Activated T-cell treated with anti-CD3 and anti-CD28 coated beads for 4 hours (primary cell): ENCODE measurements at regions not wholly inside any gene's neighbourhood (a gene's known extent, or its start where the extent isn't known, plus 50 kb on each side); places are given as distances from the start of the nearest gene placed in this dataset.
"Not testable (repeated sequence)": the region's sequence is repeated elsewhere in the genome, so short reads cannot be mapped to it uniquely, and the experiment has no call there.

ENCODE experiments used
- DNase-seq: peaks from one replicate; pipeline ENCODE4 v3.0.0-alpha.2; 2020

GRCh38 chr12:75633789-75634188, 122.4 kb upstream of the KRR1 start:
- DNase-seq: no peak

- DNase-seq: no peak
Observed at GRCh38 chr12:75632442-75632841, 121.0 kb upstream of the KRR1 start.

DNA sequence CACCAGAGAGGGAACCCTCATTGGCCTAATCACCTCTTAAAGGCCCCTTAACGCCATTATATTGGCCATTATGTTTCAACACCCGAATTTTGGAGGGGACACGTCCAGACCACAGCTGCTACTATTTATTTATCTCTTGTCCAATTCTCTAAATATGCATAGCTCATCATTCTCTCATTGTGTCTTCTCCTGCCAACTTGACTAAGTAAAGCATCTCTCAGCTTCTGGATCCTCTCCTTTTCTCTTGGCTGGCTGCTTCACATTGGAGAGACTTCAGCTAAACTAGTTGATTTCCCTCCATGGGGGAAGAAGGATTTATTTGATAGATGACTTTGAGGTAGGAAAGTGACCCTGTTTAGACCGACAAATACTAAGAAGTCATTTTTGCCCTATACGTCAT, 120.4 kb upstream of the KRR1 start:
- DNase-seq: no peak

DNA sequence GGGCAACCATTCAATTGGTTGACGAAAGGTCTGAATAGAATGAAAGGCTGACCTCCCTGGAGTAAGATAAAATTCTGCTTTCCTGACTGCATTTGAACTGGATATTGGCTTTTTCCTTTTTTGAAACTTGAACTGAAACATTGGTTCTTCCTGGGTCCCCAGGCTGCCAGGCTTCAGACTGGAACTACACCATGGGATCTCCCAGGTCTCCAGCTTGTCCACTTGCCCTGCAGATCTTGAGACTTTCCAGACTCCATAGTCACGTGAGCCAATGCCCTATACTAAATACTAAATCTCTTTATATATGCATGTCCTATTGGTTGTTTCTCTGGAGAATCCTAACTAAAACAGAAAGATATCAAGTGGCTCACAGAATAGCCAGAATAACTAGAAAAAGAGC, 118.7 kb upstream of the KRR1 start:
- DNase-seq: no peak

DNA sequence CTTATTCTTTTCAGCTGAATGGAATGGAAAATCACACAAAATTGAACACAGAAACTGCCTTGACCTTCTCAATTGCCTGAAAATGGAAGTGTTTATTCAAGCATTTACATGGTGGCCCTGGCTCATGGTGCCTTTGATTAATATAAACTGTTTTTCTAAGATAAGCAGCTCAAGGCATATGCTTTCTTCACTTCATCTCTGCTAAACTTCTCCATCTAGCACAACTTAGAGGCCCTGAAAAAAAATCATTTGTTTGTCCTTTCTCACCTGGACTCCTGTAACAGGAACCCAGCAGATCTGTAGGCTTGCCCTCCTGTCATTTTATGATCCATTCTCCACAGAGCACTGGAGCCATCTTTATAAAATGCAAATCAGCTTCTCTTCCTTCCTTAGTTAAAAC, 117.5 kb upstream of the KRR1 start:
- DNase-seq: no peak

DNA sequence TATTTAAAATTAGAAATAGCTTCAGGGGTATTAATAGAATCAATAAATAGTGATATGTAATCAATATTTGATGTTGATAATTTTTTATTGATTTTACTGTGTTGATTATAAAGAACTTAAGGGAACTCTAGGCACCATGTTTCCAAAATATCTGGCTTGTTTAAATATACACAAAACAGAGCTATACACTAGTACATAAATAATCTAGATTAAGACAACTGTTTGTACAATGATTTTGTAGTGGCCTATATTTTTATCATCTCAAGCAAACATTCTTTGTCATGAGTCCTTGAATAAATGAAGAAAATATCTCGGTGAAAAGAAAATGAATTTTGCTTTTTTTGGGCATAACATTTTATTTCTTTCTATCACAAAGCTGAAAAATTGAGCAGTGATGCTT, 117.1 kb upstream of the KRR1 start:
- no peak for DNase-seq

DNA sequence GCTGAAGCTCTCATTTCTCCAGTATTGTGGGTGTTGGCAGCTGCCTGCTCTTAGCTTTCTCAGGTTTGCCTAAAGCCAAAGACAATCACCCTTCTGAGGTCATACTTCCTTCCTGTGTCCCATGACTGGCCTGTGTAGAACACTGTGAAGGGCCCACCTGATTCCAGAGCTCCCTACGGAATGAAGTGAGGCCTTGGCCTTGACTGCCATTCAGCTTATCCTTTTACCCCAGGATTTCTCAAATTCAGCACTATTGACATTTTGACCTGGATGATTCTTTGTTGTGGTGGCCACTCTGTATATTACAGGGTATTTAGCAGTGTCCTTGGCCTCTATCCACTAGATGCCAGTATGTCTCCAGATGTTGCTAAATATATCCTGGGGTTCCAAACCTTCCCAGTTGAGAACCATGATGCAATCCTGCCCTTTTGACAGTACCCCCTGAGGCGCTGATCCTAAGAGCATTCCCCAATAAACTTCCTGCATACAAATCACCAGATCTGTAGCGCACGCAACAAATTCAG, 112.3 kb upstream of the KRR1 start:
- no peak for DNase-seq

GRCh38 chr12:75622492-75622891, 111.1 kb upstream of the KRR1 start:
- DNase-seq: no peak

DNA sequence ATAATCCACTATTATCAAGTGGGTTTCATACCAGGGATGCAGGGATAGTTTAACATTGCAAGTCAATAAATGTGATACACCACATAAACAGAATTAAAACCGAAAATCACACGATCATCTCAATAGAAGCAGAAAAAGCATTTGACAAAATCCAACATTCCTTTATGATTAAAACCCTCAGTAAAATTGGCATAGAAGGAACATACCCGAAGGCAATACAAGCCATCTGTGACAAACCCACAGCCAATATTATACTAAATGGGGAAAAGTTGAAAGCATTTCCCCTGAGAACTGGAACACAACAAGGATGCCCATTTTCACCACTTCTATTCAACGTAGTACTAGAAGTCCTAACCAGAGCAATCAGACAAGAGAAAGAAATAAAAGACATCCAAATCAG, 103.0 kb upstream of the KRR1 start:
- DNase-seq: not testable (repeated sequence)

GRCh38 chr12:75613981-75614380, 102.6 kb upstream of the KRR1 start:
- DNase-seq: no peak

DNA sequence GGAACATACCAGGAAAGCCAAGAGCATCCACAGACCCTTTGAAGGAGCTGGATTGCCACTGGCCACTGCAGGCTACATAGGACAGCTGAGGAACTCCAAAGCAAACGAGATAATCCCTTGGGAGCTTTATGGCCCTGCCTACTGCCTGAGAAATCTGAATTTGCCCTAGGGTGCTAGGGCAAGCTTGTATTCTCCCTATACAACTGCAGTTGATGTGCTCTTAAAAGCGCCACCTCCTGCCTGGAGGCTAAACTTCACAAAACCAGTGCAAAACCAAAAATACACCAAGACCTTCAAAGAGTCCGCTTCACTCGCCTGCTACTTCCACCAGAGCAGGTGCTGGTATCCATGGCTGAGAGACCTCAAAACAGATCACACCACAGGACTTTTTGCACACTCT, 99.6 kb upstream of the KRR1 start:
- no peak for DNase-seq

DNA sequence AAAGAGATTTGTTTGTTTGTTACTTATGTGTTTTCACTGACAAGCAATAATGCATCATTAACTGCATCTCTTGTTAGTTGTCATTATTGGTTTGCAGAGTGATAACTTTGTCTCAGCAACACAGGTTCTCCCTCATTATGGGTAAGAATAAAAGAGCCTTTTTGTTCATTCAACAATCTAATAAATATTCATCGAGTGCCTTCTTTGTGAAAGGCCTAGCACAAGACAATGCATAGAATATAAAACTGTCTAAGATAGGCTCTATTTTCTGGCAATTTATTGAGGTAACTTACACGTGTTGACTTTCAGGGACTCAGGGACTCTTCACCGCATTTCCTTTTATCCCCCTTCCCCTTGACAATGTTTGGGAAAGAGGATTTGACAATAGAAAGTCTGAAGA, 95.5 kb upstream of the KRR1 start:
- DNase-seq: no peak

DNA sequence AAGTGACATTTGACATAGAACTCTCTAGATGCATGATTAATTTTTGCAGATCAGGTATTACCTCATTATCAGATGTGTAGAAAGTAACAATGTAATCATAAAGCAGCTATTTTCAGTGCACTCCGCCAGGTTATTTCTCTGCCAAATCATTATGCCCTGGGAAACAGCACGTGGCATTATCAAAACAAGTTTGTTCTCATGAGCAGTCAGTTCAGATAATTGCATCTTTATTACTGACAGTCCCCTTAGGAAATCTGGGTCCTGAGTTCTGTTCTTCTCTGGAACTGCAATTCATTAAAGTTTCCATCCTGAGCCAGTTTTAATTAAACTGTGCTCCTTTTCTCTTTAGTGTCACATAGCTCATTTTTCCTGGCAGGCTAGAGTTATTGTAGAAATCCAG, 94.7 kb upstream of the KRR1 start:
- no peak for DNase-seq

DNA sequence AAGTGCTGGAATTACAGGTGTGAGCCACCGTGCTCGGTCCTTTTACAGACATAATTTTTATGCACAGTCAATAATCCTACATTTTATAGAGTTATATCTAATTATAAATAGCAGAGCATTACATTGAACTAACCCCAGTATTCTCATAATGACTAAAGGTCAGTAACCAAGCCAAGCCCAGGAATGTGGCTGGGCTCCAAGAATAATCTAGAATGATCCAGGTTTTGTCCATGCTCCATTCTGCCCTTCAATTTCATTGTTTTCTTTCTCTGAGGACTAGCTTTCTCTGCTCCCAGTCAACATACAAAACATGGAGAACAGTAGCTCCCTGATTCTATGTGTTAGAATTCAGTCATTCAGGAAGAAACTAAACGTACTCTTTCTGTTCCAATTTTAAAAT, 92.1 kb upstream of the KRR1 start:
- DNase-seq: no peak

DNA sequence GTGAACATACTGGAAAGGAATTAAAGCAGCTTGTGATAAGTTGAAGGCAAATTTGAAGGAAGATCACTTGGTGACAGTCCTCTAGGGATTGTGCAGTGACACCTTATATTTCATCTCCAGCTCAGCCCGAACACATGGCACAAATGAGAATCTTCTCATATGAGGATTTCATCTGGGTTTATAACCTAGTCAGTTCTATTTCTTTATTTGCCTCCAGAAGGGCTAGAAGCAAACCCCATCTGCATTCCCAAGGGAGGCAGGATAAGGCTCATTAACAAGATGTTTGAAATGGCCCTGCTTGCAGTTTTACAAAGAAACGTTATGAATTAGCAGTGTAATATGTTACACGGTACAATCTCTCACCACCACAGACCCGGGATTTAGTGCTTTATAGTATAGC, 90.7 kb upstream of the KRR1 start:
- DNase-seq: no peak

DNA sequence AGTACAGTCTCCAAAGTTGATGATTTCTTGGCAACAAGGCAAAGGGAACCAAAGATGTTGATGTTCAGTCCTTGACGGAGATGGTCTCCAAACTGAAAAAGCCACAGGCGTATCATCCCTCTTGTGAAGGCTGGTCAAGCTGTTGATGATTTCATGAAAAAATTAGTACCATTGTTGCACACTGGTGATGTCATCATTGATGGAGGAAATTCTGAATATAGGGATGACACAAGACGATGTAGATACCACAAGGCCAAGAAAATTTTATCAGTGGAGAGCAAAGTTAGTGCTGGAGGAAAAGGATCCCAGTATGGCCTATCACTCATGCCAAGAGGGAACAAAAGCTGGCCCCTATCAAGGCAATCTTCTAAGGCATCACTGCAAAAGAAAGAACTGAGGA, 88.7 kb upstream of the KRR1 start:
- DNase-seq: no peak

DNA sequence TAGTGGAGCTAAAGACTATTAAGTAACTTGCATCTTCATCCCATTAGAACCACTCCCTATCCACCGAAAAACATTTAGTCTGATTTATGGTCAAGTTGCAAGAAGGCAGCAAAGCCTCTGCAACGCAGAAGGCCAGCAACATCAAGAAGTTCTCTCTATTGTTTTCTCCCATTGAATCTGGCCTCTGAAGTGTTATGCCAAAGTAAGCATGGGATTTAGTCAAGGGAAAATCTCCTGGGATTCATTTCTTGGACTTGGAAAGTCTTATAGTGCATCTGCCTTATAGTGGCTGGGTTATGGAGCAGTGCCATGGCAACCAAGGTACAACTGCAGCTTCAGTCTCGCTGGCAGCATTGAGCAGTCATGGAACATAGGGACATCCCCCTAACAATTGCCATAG, 87.7 kb upstream of the KRR1 start:
- DNase-seq: no peak

- DNase-seq: no peak
Observed at GRCh38 chr12:75596406-75596805, 85.0 kb upstream of the KRR1 start.

- DNase-seq: no peak
Observed at GRCh38 chr12:75592638-75593335, 81.4 kb upstream of the KRR1 start.

GRCh38 chr12:75592086-75592485, 80.7 kb upstream of the KRR1 start:
- no peak for DNase-seq

- DNase-seq: no peak
Observed at GRCh38 chr12:75591628-75592027, 80.2 kb upstream of the KRR1 start.

GRCh38 chr12:75589801-75590200, 78.4 kb upstream of the KRR1 start:
- no peak for DNase-seq

DNA sequence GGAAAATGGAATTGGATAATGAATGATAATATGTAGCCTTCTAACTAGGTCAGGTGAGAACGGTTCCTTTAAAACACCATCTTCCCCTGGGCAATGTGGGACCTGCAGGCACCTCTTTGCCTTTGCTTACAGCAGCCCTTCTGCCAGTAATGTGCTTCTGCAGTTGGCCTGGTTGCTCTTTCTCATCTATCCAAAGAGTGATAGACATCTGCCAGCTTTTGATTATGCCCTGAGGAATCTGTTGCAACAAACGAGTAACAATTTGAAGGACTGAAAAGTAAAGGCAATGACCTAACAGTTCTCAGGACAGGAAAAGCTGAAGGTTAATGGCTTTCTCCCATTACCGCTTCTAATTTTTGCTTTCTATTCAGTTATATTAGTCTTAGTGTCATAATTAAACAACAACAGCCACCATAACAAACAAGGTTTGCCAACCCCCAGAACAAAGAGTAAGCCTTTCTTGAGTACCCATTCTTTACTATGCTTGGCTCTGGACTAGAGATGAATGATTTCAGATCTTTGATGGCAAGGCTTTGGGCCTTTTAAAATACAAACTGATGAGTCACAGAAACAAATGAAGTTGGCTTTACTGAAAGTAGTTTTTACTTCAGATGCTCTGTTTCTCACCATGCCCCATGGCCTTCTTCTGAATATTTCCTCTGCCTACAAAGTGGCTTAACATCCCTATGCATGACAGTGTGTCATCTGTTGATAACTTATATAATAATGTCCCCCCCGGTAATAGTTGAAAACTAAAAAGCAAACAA, 76.1 kb upstream of the KRR1 start:
- no peak for DNase-seq

GRCh38 chr12:75585330-75585729, 73.9 kb upstream of the KRR1 start:
- no peak for DNase-seq

- DNase-seq: no peak
Observed at GRCh38 chr12:75583355-75583754, 71.9 kb upstream of the KRR1 start.
